VCaP (cell line): ENCODE measurements at regions not wholly inside any gene's neighbourhood (a gene's known extent, or its start where the extent isn't known, plus 50 kb on each side); places are given as distances from the start of the nearest gene placed in this dataset.

ENCODE experiments used
- H3K27ac ChIP-seq: fragments of 450-650 bp; 2 replicates; pipeline ENCODE4 v1.5.1; 2017
- CTCF ChIP-seq: fragments of 450-650 bp; conservative IDR thresholded peaks from 2 replicates; pipeline ENCODE4 v1.5.1; 2017; ENCODE audit warnings: mild to moderate bottlenecking, moderate library complexity

DNA sequence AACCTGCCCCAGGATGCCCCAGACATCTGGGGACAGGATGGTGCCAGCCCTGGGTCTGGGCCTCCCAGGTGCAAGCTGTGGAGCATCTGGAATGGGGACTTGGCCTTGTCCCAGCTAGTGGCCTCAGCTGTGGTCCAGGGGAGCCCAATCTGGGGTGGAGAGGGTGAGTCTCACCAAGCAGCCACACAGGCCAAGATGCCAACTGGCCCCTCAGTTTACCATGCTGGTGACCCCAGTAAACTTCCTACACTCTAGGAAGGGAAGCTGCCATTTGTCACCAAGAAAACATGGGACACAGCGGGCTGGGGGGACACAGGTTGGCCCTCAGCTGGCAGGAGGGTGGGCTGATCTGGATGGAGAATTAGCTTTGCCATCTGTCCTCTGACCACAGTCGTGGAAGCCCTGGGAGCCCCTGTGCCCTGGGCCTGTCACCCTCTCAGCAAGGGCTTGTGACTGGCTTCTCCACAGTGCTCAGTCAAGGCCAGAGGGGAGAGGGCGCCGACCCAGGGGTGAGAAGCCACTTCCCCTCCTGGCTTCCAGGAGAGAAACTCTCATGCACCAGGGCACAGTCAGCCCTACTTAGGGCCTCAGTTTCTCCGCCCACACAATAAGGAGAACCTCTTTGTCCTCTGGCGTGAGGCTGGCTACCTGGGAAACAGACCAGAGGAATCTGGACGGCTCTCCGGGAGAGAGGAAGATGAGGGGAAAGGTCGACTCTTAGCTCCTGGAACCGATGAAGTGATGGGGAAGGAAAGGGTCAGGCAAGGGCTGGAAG is 126.4 kb upstream of the SMURF2 start:
- no peak overlapping the region for H3K27ac ChIP-seq
- no peak for TF ChIP-seq CTCF

GRCh38 chr17:64787921-64788271 is 125.8 kb upstream of the SMURF2 start:
- no peak overlapping the region for H3K27ac ChIP-seq

GRCh38 chr17:64787255-64787920 is 125.3 kb upstream of the SMURF2 start:
- no peak for TF ChIP-seq CTCF
- no peak overlapping the region for H3K27ac ChIP-seq

More at GRCh38 chr17:64787921-64788271, 125.8 kb upstream of the SMURF2 start:
- TF ChIP-seq CTCF: no peak

GRCh38 chr17:64786337-64786736 is 124.2 kb upstream of the SMURF2 start:
- no peak overlapping the region for H3K27ac ChIP-seq
- TF ChIP-seq CTCF: no peak

DNA sequence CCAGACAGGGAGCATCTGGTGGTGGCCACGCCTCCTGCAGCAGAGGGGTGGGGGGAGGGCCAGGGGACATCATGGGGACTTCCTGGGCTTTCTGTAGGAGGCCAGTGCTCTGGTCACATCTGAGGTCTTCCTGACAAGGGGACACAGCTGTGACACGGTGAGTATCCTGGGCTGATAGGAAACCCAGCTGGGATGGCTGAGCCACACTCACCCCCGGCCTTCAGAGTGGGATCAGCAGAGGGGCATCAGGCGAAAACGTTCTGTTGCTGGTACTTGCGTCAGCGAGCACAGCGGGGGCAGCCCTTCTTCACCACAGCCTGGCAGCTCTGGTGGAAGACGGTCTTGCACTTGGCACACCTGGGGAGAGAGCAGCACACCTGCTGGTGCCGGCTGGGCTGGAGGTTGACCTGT is 122.9 kb upstream of the SMURF2 start:
- no peak overlapping the region for H3K27ac ChIP-seq
- no peak for TF ChIP-seq CTCF

- no peak overlapping the region for H3K27ac ChIP-seq
- no peak for TF ChIP-seq CTCF
Observed at GRCh38 chr17:64784353-64785010, 122.4 kb upstream of the SMURF2 start.

DNA sequence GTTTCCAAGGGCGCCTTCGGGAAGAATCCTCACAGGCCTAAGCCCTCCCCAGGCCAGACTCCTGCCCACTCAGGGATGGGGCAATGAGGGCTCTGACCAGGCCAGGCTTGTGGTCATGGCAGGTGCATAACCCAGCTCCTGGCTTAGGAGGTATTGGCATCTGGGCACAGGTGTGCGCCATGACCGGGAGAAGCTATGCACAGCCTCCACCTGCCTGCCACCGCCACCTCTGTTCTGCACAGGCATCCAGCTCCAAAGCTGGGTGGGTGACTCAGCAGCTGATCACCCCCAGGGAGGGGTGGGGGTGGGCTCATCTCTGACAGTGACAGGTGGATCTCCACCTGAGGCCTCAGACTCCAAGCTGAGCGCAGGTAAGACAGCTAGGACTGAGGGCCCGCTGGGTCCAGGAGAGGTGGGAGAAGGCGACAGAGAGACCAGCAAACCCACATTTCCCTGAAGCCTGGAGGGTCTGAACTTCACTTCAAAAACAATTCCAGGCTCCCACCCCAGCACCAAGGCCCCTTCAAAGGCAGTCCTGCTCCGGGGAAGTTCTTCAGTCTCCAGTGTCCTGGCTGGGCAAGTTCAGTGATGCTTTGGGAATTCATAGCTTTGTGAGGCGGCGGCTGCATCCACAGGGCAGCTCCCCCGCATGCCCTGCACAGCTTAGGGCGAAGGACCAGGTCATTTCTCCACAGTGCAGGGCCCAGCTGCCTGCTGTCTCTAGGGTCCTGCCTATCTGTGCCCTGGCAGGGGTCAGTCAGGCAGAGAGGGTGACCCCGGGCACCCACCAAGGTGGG is 121.6 kb upstream of the SMURF2 start:
- no peak overlapping the region for H3K27ac ChIP-seq
- TF ChIP-seq CTCF: no peak
